ENCODE measurements at regions not wholly inside any gene's neighbourhood (a gene's known extent, or its start where the extent isn't known, plus 50 kb on each side); places are given as distances from the start of the nearest gene placed in this dataset.

GRCh38 chr13:105785436-105785835, 750.0 kb downstream of the EFNB2 start:
- no CpG with 5 or more reads among the region's 2 CpGs for WGBS (ENCODE audit: insufficient coverage)
- H3K4me3 Mint-ChIP-seq = no peak overlapping the region
- H3K36me3 ChIP-seq (ENCODE audit: control insufficient read depth in 2 of 2, extremely low read depth in 1 of 2, insufficient read depth in 1 of 2, low read length in 1 of 2) = no peaks in the 10 kb centered on the region
- peaks cover 0 to 4% (median 0%) of the 10 kb centered on the region in 3 donors for H3K9me3 Mint-ChIP-seq
- ChIA-PET CTCF (no interaction called here), POLR2A (no interaction called here)
- no peaks in the 10 kb centered on the region for H3K27me3 ChIP-seq (replicated peaks in 1 of 2; ENCODE audit: control insufficient read depth in 2 of 2, extremely low read depth in 1 of 2, insufficient read depth in 2 of 2, low read length in 1 of 2)
- no peak overlapping the region for H3K4me3 ChIP-seq (ENCODE audit: control insufficient read depth in 1 of 2, extremely low read depth in 1 of 2, low read length in 1 of 2)
- no peaks in the 10 kb centered on the region for H3K36me3 Mint-ChIP-seq
- no peaks in the 10 kb centered on the region for H3K9me3 ChIP-seq
- H3K4me1 Mint-ChIP-seq = no peaks in the 10 kb centered on the region
- no peaks in the 10 kb centered on the region for H3K27me3 Mint-ChIP-seq
- no peaks in the 10 kb centered on the region for H3K4me1 ChIP-seq (ENCODE audit: control insufficient read depth in 1 of 2, extremely low read depth in 1 of 2, insufficient read depth in 2 of 2, low read length in 2 of 2)
- ATAC-seq (replicated peaks in 1 of 4) = no peak
- no peak overlapping the region for H3K27ac Mint-ChIP-seq
- H3K27ac ChIP-seq (ENCODE audit: low read length) = no peak overlapping the region
- DNase-seq = no peak

DNA sequence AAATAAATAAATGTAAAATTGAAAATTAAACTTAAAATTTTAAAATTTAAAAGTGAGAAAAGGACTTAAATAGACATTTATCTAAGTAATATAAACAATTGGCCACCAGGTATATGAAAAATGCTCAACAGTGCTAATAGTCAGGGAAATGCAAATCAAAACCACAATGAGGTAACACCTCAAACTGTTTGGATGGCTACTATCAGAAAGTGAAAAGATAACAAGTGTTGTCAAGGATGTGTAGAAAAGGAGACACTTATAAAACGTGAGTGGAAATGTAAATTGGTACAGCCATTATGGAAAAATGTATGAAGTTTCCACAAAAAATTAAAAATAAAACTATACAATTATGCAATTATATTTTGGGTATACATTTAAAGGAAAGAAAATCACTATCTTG, 752.2 kb downstream of the EFNB2 start:
- CTCF ChIA-PET = no interaction called here
- H3K4me1 Mint-ChIP-seq = no peaks in the 10 kb centered on the region
- DNase-seq = no peak
- peaks cover 2 to 3% of the 10 kb centered on the region in 2 donors for H3K27me3 Mint-ChIP-seq
- POLR2A ChIA-PET = no interaction called here
- H3K27ac ChIP-seq (ENCODE audit: low read length) = no peak overlapping the region
- WGBS (ENCODE audit: insufficient coverage) = no CpG with 5 or more reads among the region's 1 CpG
- no peaks in the 10 kb centered on the region for H3K27me3 ChIP-seq (replicated peaks in 1 of 2; ENCODE audit: control insufficient read depth in 2 of 2, extremely low read depth in 1 of 2, insufficient read depth in 2 of 2, low read length in 1 of 2)
- no peak for ATAC-seq (replicated peaks in 1 of 4)
- no peak overlapping the region for H3K4me3 Mint-ChIP-seq
- H3K36me3 ChIP-seq (ENCODE audit: control insufficient read depth in 2 of 2, extremely low read depth in 1 of 2, insufficient read depth in 1 of 2, low read length in 1 of 2) = no peaks in the 10 kb centered on the region
- no peaks in the 10 kb centered on the region for H3K9me3 Mint-ChIP-seq
- H3K4me1 ChIP-seq (ENCODE audit: control insufficient read depth in 1 of 2, extremely low read depth in 1 of 2, insufficient read depth in 2 of 2, low read length in 2 of 2) = no peaks in the 10 kb centered on the region
- no peak overlapping the region for H3K4me3 ChIP-seq (ENCODE audit: control insufficient read depth in 1 of 2, extremely low read depth in 1 of 2, low read length in 1 of 2)
- no peaks in the 10 kb centered on the region for H3K9me3 ChIP-seq
- no peaks in the 10 kb centered on the region for H3K36me3 Mint-ChIP-seq
- H3K27ac Mint-ChIP-seq = no peak overlapping the region

- H3K27me3 ChIP-seq (replicated peaks in 1 of 2; ENCODE audit: control insufficient read depth in 2 of 2, extremely low read depth in 1 of 2, insufficient read depth in 2 of 2, low read length in 1 of 2) = no peaks in the 10 kb centered on the region
- peaks cover 0 to 5% (median 0%) of the 10 kb centered on the region in 3 donors for H3K9me3 Mint-ChIP-seq
- no peak overlapping the region for H3K4me3 ChIP-seq (ENCODE audit: control insufficient read depth in 1 of 2, extremely low read depth in 1 of 2, low read length in 1 of 2)
- H3K27ac Mint-ChIP-seq = no peak overlapping the region
- WGBS (ENCODE audit: insufficient coverage) = 80% methylated on average over 1 of the region's 1 CpG
- no peak for DNase-seq
- H3K36me3 ChIP-seq (ENCODE audit: control insufficient read depth in 2 of 2, extremely low read depth in 1 of 2, insufficient read depth in 1 of 2, low read length in 1 of 2) = no peaks in the 10 kb centered on the region
- H3K4me3 Mint-ChIP-seq = no peak overlapping the region
- ATAC-seq (replicated peaks in 1 of 4) = no peak
- POLR2A ChIA-PET = no interaction called here
- no peaks in the 10 kb centered on the region for H3K4me1 ChIP-seq (ENCODE audit: control insufficient read depth in 1 of 2, extremely low read depth in 1 of 2, insufficient read depth in 2 of 2, low read length in 2 of 2)
- H3K36me3 Mint-ChIP-seq = no peaks in the 10 kb centered on the region
- CTCF ChIA-PET = no interaction called here
- H3K27me3 Mint-ChIP-seq = peaks cover 2 to 3% of the 10 kb centered on the region in 2 donors
- no peaks in the 10 kb centered on the region for H3K9me3 ChIP-seq
- H3K27ac ChIP-seq (ENCODE audit: low read length) = no peak overlapping the region
- H3K4me1 Mint-ChIP-seq = no peaks in the 10 kb centered on the region
Measured at GRCh38 chr13:105778196-105778595, 757.3 kb downstream of the EFNB2 start.

DNA sequence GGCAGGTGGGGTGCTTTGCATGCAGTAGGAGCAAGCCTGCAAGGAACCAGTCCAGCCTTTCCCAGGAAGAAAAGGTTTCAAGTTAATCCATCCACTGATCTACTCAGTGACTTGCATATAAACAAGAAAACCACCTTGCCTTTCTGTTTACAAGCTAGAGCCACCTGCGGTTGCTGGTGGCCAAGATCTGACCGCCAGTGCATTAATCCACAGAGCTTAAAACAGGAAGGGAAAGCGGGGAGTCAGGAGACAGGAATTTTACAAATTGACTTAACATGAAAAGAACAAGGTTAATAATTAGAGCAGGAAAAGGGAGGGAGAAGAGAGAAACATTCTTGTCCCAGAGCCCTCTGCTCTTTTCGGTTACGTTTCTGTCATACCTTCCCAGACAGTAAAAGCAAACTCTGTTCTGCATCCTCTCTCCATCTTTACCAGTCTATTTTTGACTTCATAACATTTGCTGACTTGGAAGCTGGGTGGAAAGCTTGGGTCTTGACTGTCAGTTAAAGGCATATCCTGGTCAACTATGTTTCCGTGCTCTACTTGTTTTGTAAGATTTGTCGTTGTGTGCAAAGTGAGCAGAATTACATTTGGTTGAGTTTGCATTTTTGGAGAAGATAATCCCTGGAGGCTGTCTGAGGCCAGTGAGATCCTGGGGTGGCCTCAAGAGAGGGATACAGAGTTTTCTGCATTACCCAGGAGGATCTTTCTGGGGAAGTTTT, 760.6 kb downstream of the EFNB2 start:
- POLR2A ChIA-PET = no interaction called here
- no peaks in the 10 kb centered on the region for H3K4me1 ChIP-seq (ENCODE audit: control insufficient read depth in 1 of 2, extremely low read depth in 1 of 2, insufficient read depth in 2 of 2, low read length in 2 of 2)
- WGBS (ENCODE audit: insufficient coverage) = 78% methylated on average over 2 of the region's 7 CpGs
- no peak for ATAC-seq (replicated peaks in 1 of 4)
- H3K9me3 ChIP-seq = no peaks in the 10 kb centered on the region
- H3K9me3 Mint-ChIP-seq = peaks cover 0 to 5% (median 0%) of the 10 kb centered on the region in 3 donors
- CTCF ChIA-PET = no interaction called here
- no peak overlapping the region for H3K27ac Mint-ChIP-seq
- no peaks in the 10 kb centered on the region for H3K27me3 ChIP-seq (replicated peaks in 1 of 2; ENCODE audit: control insufficient read depth in 2 of 2, extremely low read depth in 1 of 2, insufficient read depth in 2 of 2, low read length in 1 of 2)
- no peak overlapping the region for H3K4me3 ChIP-seq (ENCODE audit: control insufficient read depth in 1 of 2, extremely low read depth in 1 of 2, low read length in 1 of 2)
- no peaks in the 10 kb centered on the region for H3K4me1 Mint-ChIP-seq
- no peak overlapping the region for H3K4me3 Mint-ChIP-seq
- no peaks in the 10 kb centered on the region for H3K36me3 Mint-ChIP-seq
- no peaks in the 10 kb centered on the region for H3K36me3 ChIP-seq (ENCODE audit: control insufficient read depth in 2 of 2, extremely low read depth in 1 of 2, insufficient read depth in 1 of 2, low read length in 1 of 2)
- no peak for DNase-seq
- peaks cover under 1 to 2% of the 10 kb centered on the region in 2 donors for H3K27me3 Mint-ChIP-seq
- no peak overlapping the region for H3K27ac ChIP-seq (ENCODE audit: low read length)

DNA sequence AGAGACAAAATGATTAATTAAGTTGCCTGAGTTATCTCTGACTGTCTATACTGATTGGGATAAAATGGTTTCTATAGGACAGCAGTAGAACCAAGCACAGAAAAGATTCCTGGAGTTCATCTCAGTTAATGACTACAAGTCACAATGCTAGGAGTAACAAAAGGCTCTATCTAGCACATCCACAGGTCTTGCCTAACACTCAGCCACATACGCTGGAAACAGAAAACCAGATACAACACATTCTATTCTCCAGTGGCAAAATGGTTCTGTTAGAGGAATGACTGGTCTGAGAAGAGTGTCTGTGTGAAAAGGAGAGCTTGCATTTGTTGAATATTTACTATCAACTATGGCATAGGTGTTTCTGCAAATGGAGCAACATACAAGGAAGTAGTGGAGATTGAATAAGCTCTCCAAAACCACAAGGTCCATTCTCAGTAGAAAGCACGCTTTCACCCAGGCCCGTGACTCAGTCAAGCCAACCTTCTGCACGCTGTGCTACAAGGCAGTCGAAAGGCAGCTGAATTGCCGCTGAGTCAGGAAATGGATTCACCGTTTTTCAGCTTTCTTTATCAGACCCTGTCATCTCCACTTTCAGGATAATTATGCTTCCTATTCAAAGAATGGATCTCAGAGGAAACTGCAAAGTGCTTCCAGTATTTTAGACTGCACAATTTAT, 761.5 kb downstream of the EFNB2 start:
- CTCF ChIA-PET = interaction anchor here in 1 of 2 donors (0.6 kb wide), 1 partner anchor 57 kb away, joined by 5 read pairs; no protein-coding TSS in a partner anchor
- Histone ChIP-seq H3K36me3 (ENCODE audit: control insufficient read depth in 2 of 2, extremely low read depth in 1 of 2, insufficient read depth in 1 of 2, low read length in 1 of 2) (no peaks in the 10 kb centered on the region), H3K27ac (ENCODE audit: low read length) (no peak overlapping the region), H3K9me3 (no peaks in the 10 kb centered on the region), H3K4me3 (ENCODE audit: control insufficient read depth in 1 of 2, extremely low read depth in 1 of 2, low read length in 1 of 2) (no peak overlapping the region), H3K4me1 (ENCODE audit: control insufficient read depth in 1 of 2, extremely low read depth in 1 of 2, insufficient read depth in 2 of 2, low read length in 2 of 2) (no peaks in the 10 kb centered on the region), H3K27me3 (replicated peaks in 1 of 2; ENCODE audit: control insufficient read depth in 2 of 2, extremely low read depth in 1 of 2, insufficient read depth in 2 of 2, low read length in 1 of 2) (no peaks in the 10 kb centered on the region)
- POLR2A ChIA-PET = no interaction called here
- Mint-ChIP-seq H3K4me3 (no peak overlapping the region), H3K36me3 (no peaks in the 10 kb centered on the region), H3K9me3 (peaks cover 0 to 5% (median 0%) of the 10 kb centered on the region in 3 donors), H3K27me3 (peaks cover 0 to 2% of the 10 kb centered on the region in 2 donors), H3K4me1 (no peaks in the 10 kb centered on the region), H3K27ac (no peak overlapping the region)
- DNase-seq (no peak), ATAC-seq (replicated peaks in 1 of 4) (no peak)
- WGBS (ENCODE audit: insufficient coverage) = 13% methylated on average over 6 of the region's 7 CpGs

DNA sequence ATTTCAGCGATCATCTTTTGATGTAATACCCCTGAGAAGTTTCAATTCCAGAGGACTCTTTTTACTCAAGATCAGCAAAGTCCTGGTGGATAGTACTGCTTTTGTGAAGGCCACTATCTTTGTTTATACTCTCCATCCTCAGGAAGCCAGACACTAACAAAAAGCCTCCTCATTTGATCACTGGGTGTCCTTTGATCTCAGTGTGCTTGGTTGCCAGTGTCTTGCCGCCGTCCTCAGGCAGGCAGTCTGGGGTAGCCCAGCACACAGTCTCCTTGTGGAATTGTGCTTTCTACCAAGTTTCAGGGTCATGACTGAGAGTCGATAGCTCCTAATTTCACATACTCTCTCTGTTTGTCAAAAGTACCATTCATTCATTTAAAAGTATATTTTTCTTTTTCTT, 762.2 kb downstream of the EFNB2 start:
- Mint-ChIP-seq H3K27me3 (peaks cover 0 to under 1% of the 10 kb centered on the region in 2 donors), H3K27ac (no peak overlapping the region), H3K4me3 (no peak overlapping the region), H3K9me3 (peaks cover 0 to 5% (median 0%) of the 10 kb centered on the region in 3 donors), H3K4me1 (no peaks in the 10 kb centered on the region), H3K36me3 (no peaks in the 10 kb centered on the region)
- no CpG with 5 or more reads among the region's 4 CpGs for WGBS (ENCODE audit: insufficient coverage)
- ATAC-seq (replicated peaks in 1 of 4) (no peak), DNase-seq (no peak)
- ChIA-PET POLR2A (no interaction called here), CTCF (no interaction called here)
- Histone ChIP-seq H3K36me3 (ENCODE audit: control insufficient read depth in 2 of 2, extremely low read depth in 1 of 2, insufficient read depth in 1 of 2, low read length in 1 of 2) (no peaks in the 10 kb centered on the region), H3K4me1 (ENCODE audit: control insufficient read depth in 1 of 2, extremely low read depth in 1 of 2, insufficient read depth in 2 of 2, low read length in 2 of 2) (no peaks in the 10 kb centered on the region), H3K9me3 (no peaks in the 10 kb centered on the region), H3K27ac (ENCODE audit: low read length) (no peak overlapping the region), H3K27me3 (replicated peaks in 1 of 2; ENCODE audit: control insufficient read depth in 2 of 2, extremely low read depth in 1 of 2, insufficient read depth in 2 of 2, low read length in 1 of 2) (no peaks in the 10 kb centered on the region), H3K4me3 (ENCODE audit: control insufficient read depth in 1 of 2, extremely low read depth in 1 of 2, low read length in 1 of 2) (no peak overlapping the region)
